Suprapubic skin (tissue), 4 donors: ENCODE measurements at regions not wholly inside any gene's neighbourhood (a gene's known extent, or its start where the extent isn't known, plus 50 kb on each side); places are given as distances from the start of the nearest gene placed in this dataset.

ENCODE experiments used
- CTCF ChIP-seq, 2 donors: fragments of 200-600 bp in 1 of 2; fragments of 450-650 bp in 1 of 2; sonication (generic) in 1 of 2; IDR thresholded peaks; one replicate each; pipeline ENCODE4 v1.5.1; 2016 to 2019; ENCODE audit warnings: antibody characterized with exemption in 2 of 2, mild to moderate bottlenecking in 1 of 2, moderate library complexity in 1 of 2
- EP300 ChIP-seq: sonication (generic); formaldehyde crosslinking; IDR thresholded peaks from one replicate; pipeline ENCODE4 v1.6.1; 2017; ENCODE audit warnings: antibody characterized with exemption
- POLR2A ChIP-seq, 2 donors: fragments of 450-650 bp; IDR thresholded peaks; one replicate each; pipeline ENCODE4 v1.6.1; 2017; ENCODE audit warnings: antibody characterized with exemption in 2 of 2, mild to moderate bottlenecking in 2 of 2, moderate library complexity in 2 of 2
- POLR2AphosphoS5 ChIP-seq, 3 donors: sonication (generic); formaldehyde crosslinking; IDR thresholded peaks; one replicate each; pipeline ENCODE4 v1.6.1; 2017; ENCODE audit warnings: antibody characterized with exemption in 3 of 3

GRCh38 chr12:68537571-68537970 lies 73.1 kb upstream of the RAP1B start:
- TF ChIP-seq CTCF (IDR thresholded peaks at IDR 0.05) (no peak), POLR2A (IDR thresholded peaks at IDR 0.05) (no peak), POLR2AphosphoS5 (IDR thresholded peaks at IDR 0.05) (no peak), EP300 (no peak)
